Subcutaneous abdominal adipose tissue (tissue), 5 donors: ENCODE measurements at regions not wholly inside any gene's neighbourhood (a gene's known extent, or its start where the extent isn't known, plus 50 kb on each side); places are given as distances from the start of the nearest gene placed in this dataset.

Source experiments
- H3K27ac ChIP-seq: one replicate; pipeline ENCODE4 v1.7.0; 2013; ENCODE audit warnings: low read depth, mild to moderate bottlenecking, inconsistent platforms, low read length, moderate library complexity
- H3K27me3 ChIP-seq, 5 donors: one replicate each; pipeline ENCODE4 v1.7.0; 2013; ENCODE audit warnings: low read length in 5 of 5, inconsistent platforms in 1 of 5; ENCODE audit not compliant: control insufficient read depth in 5 of 5, insufficient read depth in 4 of 5
- H3K36me3 ChIP-seq, 5 donors: one replicate each; pipeline ENCODE4 v1.7.0; 2013; ENCODE audit warnings: low read length in 5 of 5; ENCODE audit not compliant: control insufficient read depth in 5 of 5, insufficient read depth in 5 of 5
- H3K4me1 ChIP-seq, 5 donors: one replicate each; pipeline ENCODE4 v1.7.0; 2013; ENCODE audit warnings: low read length in 5 of 5, mild to moderate bottlenecking in 3 of 5, moderate library complexity in 1 of 5; ENCODE audit not compliant: control insufficient read depth in 5 of 5, insufficient read depth in 5 of 5
- H3K4me3 ChIP-seq, 5 donors: one replicate each; pipeline ENCODE4 v1.7.0; 2013; ENCODE audit warnings: low read length in 5 of 5, low read depth in 1 of 5
- H3K9ac ChIP-seq, 5 donors: one replicate each; pipeline ENCODE4 v1.7.0; 2013; ENCODE audit warnings: low read length in 5 of 5, mild to moderate bottlenecking in 4 of 5, moderate library complexity in 3 of 5
- H3K9me3 ChIP-seq, 5 donors: one replicate each; pipeline ENCODE4 v1.7.0; 2013; ENCODE audit warnings: low read length in 5 of 5; ENCODE audit not compliant: control insufficient read depth in 5 of 5
- donor health status: healthy.
- donor health status: healthy.
- donor health status: healthy.
- donor health status: healthy.
- donor health status: healthy.

- Histone ChIP-seq H3K4me3 (no peak overlapping the region), H3K36me3 (no peaks in the 10 kb centered on the region), H3K9ac (no peak overlapping the region), H3K9me3 (no peaks in the 10 kb centered on the region), H3K27me3 (peaks cover 0 to 5% (median 0%) of the 10 kb centered on the region in 5 donors), H3K27ac (no peak overlapping the region), H3K4me1 (no peaks in the 10 kb centered on the region)
These were observed 286.7 kb upstream of the CRY1 start for GRCh38 chr12:107379852-107380567.

- Histone ChIP-seq H3K9me3 (peaks cover 0 to 5% (median 4%) of the 10 kb centered on the region in 5 donors), H3K9ac (no peak overlapping the region), H3K4me3 (no peak overlapping the region), H3K27ac (no peak overlapping the region), H3K27me3 (no peaks in the 10 kb centered on the region), H3K4me1 (no peaks in the 10 kb centered on the region), H3K36me3 (no peaks in the 10 kb centered on the region)
These were observed 291.3 kb upstream of the CRY1 start for GRCh38 chr12:107384645-107385044.

DNA sequence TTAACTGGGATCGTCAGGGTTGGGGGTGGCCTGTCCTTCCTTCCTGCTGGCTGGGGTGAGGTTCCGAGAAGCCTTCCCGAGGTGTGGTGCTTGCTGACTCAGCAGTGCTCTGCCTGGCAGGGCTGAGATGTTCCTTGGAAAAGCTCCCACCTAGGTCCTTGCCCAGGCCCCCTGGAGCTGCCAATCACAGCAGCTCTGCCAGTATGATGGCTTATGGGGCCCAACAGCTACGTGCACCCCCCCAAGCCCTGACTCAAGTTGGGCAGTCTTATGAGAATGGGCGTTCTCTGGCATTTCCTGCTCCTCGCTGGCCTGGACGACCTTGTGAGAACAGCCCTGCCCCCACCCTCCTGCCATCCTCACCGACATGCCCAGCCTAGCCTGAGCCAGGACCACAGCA, 292.2 kb upstream of the CRY1 start:
- H3K36me3 ChIP-seq: no peaks in the 10 kb centered on the region
- H3K27ac ChIP-seq: no peak overlapping the region
- peaks cover 2 to 9% (median 7%) of the 10 kb centered on the region in 5 donors for H3K9me3 ChIP-seq
- H3K4me1 ChIP-seq: no peaks in the 10 kb centered on the region
- H3K4me3 ChIP-seq: no peak overlapping the region
- no peaks in the 10 kb centered on the region for H3K27me3 ChIP-seq
- H3K9ac ChIP-seq: no peak overlapping the region

GRCh38 chr12:107386569-107386968, 293.2 kb upstream of the CRY1 start:
- Histone ChIP-seq H3K4me1 (no peaks in the 10 kb centered on the region), H3K4me3 (no peak overlapping the region), H3K9ac (no peak overlapping the region), H3K27ac (no peak overlapping the region), H3K9me3 (peaks cover 2 to 9% (median 7%) of the 10 kb centered on the region in 5 donors), H3K27me3 (peaks cover 0 to under 1% (median 0%) of the 10 kb centered on the region in 5 donors), H3K36me3 (no peaks in the 10 kb centered on the region)

DNA sequence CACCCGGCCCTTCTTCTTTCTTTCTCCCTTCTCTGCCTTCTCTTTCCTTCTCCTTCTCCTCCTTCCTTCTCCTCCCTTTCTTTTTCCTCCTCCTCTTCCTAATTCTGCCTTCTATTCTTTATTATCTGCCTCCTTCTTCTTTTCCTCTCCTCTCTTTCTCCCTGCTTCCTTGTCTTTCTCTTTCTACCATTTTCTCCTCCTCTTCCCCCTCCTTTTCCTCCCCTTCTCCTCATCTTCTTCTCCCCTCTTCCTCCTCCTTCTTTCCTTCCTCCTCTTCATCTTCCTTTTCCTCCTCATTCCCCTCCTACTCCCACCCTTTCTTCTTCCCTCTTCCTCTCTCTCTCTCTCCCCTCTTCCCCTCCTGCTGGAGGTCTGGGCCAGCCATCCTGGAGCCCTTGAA, 294.9 kb upstream of the CRY1 start:
- Histone ChIP-seq H3K27me3 (peaks cover 0 to 5% (median 0%) of the 10 kb centered on the region in 5 donors), H3K9ac (no peak overlapping the region), H3K4me1 (no peaks in the 10 kb centered on the region), H3K4me3 (no peak overlapping the region), H3K36me3 (no peaks in the 10 kb centered on the region), H3K9me3 (peaks cover 2 to 9% (median 7%) of the 10 kb centered on the region in 5 donors), H3K27ac (no peak overlapping the region)

DNA sequence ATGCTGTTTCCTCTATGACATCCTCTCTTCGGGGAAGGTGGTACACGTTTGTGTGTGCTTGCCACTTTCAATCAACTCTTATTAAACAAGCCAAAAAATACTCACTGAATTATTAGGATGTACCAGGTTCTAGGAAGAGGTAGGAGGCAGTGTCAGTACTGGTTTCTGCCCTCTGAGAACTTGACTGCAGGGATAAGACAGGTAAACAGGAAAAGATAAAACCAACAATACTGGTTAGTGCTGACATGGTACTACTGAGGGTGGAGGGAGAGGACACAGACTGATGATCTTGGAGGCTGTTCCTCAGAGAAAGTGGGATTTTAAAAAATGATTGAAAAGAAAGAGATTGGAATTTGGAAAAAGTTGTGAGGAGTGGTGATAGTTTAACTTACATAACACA, 295.2 kb upstream of the PWP1 start:
- H3K36me3 ChIP-seq: no peaks in the 10 kb centered on the region
- H3K9ac ChIP-seq: no peak overlapping the region
- H3K9me3 ChIP-seq: peaks cover 2 to 9% (median 7%) of the 10 kb centered on the region in 5 donors
- H3K4me3 ChIP-seq: no peak overlapping the region
- no peaks in the 10 kb centered on the region for H3K4me1 ChIP-seq
- no peak overlapping the region for H3K27ac ChIP-seq
- peaks cover 0 to 5% (median 0%) of the 10 kb centered on the region in 5 donors for H3K27me3 ChIP-seq

- Histone ChIP-seq H3K27me3 (peaks cover 0 to 5% (median 0%) of the 10 kb centered on the region in 5 donors), H3K4me3 (no peak overlapping the region), H3K9me3 (peaks cover 2 to 9% (median 7%) of the 10 kb centered on the region in 5 donors), H3K4me1 (no peaks in the 10 kb centered on the region), H3K27ac (no peak overlapping the region), H3K36me3 (no peaks in the 10 kb centered on the region), H3K9ac (no peak overlapping the region)
These were observed 292.4 kb upstream of the PWP1 start for GRCh38 chr12:107393043-107393717.

GRCh38 chr12:107394693-107395092, 290.9 kb upstream of the PWP1 start:
- Histone ChIP-seq H3K36me3 (no peaks in the 10 kb centered on the region), H3K4me1 (no peaks in the 10 kb centered on the region), H3K4me3 (no peak overlapping the region), H3K27me3 (peaks cover 0 to 5% (median 0%) of the 10 kb centered on the region in 5 donors), H3K27ac (no peak overlapping the region), H3K9ac (no peak overlapping the region), H3K9me3 (peaks cover under 1 to 3% (median 2%) of the 10 kb centered on the region in 5 donors)

DNA sequence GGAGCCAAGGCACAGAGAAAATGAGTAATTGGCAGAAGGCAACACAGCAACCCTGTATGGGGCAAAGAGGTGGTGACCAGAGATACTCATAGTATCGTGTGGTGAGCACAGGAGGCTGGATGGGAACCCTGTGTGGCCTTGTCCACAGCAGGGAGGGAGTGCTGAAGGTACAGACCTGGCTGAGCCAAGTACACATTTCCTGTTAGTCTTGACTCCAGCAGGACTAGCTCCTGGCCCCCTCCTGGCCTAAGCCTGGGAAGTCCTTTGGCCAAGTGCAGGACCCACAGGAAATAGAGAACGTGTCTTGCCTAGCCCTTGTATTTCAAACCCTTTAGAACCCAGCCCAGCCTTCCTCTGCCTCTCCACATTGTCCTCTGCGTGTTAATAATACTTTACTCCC, 289.8 kb upstream of the PWP1 start:
- peaks cover 0 to 2% (median under 1%) of the 10 kb centered on the region in 5 donors for H3K4me1 ChIP-seq
- no peak overlapping the region for H3K9ac ChIP-seq
- H3K27me3 ChIP-seq: peaks cover 0 to 5% (median 0%) of the 10 kb centered on the region in 5 donors
- H3K4me3 ChIP-seq: no peak overlapping the region
- no peaks in the 10 kb centered on the region for H3K9me3 ChIP-seq
- no peak overlapping the region for H3K27ac ChIP-seq
- H3K36me3 ChIP-seq: no peaks in the 10 kb centered on the region

DNA sequence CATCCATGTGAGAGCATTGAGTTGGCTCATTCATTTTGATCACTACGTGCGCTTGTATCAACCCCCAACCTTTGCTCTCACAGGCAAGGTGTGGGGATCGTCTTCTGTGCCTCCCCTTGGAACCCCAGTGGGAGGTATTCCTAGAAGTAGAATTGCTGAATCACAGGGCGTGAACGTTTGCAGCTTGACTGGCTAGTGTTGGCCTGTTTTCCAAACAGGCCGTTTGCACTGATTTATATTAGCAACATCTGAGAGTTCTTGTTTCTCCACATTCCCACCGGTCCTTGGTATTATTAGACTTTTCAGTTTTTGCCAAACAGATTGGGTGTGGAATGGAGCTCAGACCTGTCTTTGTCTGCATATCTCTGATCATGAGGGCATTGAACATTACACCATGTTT, 288.6 kb upstream of the PWP1 start:
- Histone ChIP-seq H3K36me3 (no peaks in the 10 kb centered on the region), H3K4me1 (peaks cover 0 to 5% (median 5%) of the 10 kb centered on the region in 5 donors), H3K27me3 (peaks cover 0 to under 1% (median 0%) of the 10 kb centered on the region in 5 donors), H3K27ac (no peak overlapping the region), H3K9me3 (no peaks in the 10 kb centered on the region), H3K9ac (no peak overlapping the region), H3K4me3 (no peak overlapping the region)
